Stimulated activated CD4-positive, alpha-beta T cell treated with anti-CD3 and anti-CD28 coated beads, Interleukin-12 subunit alpha, Interleukin-12 subunit beta, amount 100 ng/mL, for 24 hours (primary cell): ENCODE measurements at regions not wholly inside any gene's neighbourhood (a gene's known extent, or its start where the extent isn't known, plus 50 kb on each side); places are given as distances from the start of the nearest gene placed in this dataset.

ENCODE experiments used
- DNase-seq, 2 experiments: peaks; one replicate each; pipeline ENCODE4 v3.0.0-alpha.2; 2020; ENCODE audit warnings: low read depth in 2 of 2

DNA sequence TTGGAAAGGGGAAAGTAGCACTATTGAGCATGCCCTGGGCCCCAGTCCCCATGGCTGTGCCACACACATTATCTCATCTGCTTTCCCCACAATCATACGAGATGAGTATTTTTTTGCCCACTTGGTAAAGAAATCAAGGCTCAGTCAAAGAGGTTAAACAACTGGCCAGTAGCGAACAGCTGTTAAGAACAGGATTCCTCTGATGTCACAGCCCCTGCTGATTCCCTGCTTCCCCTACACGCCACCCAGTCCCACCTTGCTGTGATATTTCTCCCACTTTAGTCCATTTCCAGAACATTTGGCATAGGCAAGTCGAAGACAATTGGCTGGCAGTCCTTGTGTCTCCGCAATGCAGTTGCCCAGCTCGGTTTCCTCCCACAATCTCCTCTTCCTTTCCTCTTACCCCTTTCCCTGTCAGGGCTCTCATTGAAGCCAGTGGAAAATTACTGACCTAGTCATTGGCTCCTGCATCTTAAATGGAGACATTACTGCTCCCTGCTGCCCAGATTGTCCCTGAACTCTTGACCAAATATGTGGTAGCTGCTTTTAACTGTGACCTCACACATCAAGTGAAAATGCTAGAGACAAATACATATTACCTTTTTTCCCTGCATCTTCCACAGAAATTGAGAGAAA is 56.5 kb upstream of the EEPD1 start:
- DNase-seq = no peak

DNA sequence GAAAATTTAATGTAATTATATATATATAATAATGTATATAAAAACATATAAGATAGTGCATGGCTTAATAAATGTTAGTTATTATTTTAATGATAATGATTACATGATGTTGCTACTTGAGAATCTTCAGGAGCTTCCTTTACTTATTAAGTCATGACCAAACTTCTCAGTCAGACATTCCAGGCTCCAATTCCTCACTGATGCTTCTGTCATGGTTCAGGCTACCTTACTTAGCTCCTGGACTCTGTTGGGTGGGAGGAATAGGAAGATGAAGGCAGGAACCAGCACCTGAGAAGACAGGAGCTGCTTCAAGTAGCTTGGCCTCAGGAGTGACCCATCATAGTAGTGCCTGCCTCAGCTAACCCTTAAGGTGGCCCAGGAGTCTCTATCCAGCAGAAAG is 55.0 kb upstream of the EEPD1 start:
- DNase-seq = no peak

DNA sequence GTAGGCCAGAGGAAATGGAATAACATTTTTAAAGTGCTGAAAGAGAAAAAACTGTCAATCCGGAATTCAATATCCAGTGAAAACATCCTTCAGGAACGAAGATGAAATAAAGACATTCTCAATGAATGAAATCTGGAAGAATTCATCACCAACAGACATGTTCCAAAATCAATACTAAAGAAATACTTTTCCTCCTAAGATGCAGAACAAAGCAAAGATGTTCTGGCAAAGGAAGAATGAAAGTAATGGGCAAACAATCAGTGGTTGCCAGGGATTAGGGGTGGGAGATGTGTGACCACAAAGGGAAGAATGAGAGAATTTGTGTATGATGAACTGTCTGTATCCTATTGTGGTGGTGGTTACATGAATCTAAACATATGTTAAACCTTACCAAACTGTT is 52.8 kb upstream of the EEPD1 start:
- no peak for DNase-seq

DNA sequence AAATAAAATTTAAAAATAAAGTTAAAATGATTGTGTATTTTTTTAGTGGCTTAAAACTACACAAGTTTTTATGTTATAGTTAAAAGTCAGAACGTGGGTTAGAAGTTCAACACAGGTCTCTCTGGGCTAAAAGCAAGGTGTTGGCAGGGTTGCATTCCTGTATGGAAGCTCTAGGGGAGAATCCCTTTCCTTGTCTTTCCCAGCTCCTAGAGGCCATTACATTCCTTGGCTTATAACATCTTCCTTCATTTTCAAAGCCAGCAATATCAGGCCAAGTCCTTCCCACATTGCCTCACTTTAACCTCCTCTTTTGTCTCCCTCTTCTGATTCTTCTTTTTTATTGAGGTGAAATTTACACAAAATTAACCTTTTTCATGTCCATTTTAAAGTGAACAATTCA is 52.4 kb upstream of the EEPD1 start:
- no peak for DNase-seq
